ENCODE measurements at regions not wholly inside any gene's neighbourhood (a gene's known extent, or its start where the extent isn't known, plus 50 kb on each side); places are given as distances from the start of the nearest gene placed in this dataset.

- H3K4me2 ChIP-seq (ENCODE audit: insufficient read depth in 1 of 2, low read depth in 2 of 2, low read length in 2 of 2), result no peak overlapping the region
- no peaks in the 10 kb centered on the region for H3K79me2 ChIP-seq (ENCODE audit: control insufficient read depth in 1 of 2, insufficient read depth in 2 of 2, low read length in 2 of 2)
- TF ChIP-seq CHD7 (IDR thresholded peaks at IDR 0.05; ENCODE audit: insufficient replicate concordance, low read length), result no peak
These were observed 291.0 kb upstream of the TNRC6C start for GRCh38 chr17:77667478-77667877.

More at GRCh38 chr17:77667478-77667877, 291.0 kb upstream of the TNRC6C start:
- no peaks in the 10 kb centered on the region for H3K79me1 ChIP-seq (ENCODE audit: low read depth, low read length)
- no peak overlapping the region for H3K56ac ChIP-seq (replicated peaks; ENCODE audit: insufficient read length, low read depth, low read length)
- H4K20me1 ChIP-seq (replicated peaks in 1 of 2; ENCODE audit: control insufficient read depth in 1 of 2, insufficient read depth in 2 of 2, low read length in 2 of 2), result no peaks in the 10 kb centered on the region
- no peak overlapping the region for H2BK12ac ChIP-seq (ENCODE audit: low read depth, low read length)
- POLR2A ChIA-PET (ENCODE audit: partially characterized antibody), result no interaction called here
- 92% methylated on average over 1 of the region's 1 CpG; no CpG with 5 or more reads in 1 of the 2 experiments for WGBS, 2 experiments (ENCODE audit: extremely low coverage in 1 of 2, insufficient coverage in 1 of 2, insufficient read length in 1 of 2, insufficient replicate concordance in 2 of 2, low coverage in 1 of 2, low lambda C conversion rate in 2 of 2, missing lambda C conversion rate in 1 of 2)
- H4K5ac ChIP-seq (ENCODE audit: insufficient read length, low read depth, low read length), result no peak overlapping the region
- H3K23ac ChIP-seq (ENCODE audit: insufficient read length), result no peak overlapping the region
- no peak overlapping the region for H2BK20ac ChIP-seq (ENCODE audit: low read length)
- no peaks in the 10 kb centered on the region for H3K4me1 ChIP-seq (replicated peaks in 1 of 4; ENCODE audit: control insufficient read depth in 3 of 4, insufficient read depth in 4 of 4, low read length in 3 of 4)
- H3K36me3 ChIP-seq (ENCODE audit: control insufficient read depth in 2 of 4, insufficient read depth in 4 of 4, low read length in 3 of 4), result no peaks in the 10 kb centered on the region
- H3K27me3 ChIP-seq (replicated peaks in 1 of 4; ENCODE audit: control insufficient read depth in 3 of 4, extremely low read depth in 1 of 4, insufficient read depth in 3 of 4, low read length in 3 of 4), result no peaks in the 10 kb centered on the region
- no peak overlapping the region for H2AK5ac ChIP-seq (ENCODE audit: low read depth, low read length)
- no peak overlapping the region for H4K91ac ChIP-seq (replicated peaks; ENCODE audit: insufficient read length, low read length)
- no peak overlapping the region for H3K4ac ChIP-seq (replicated peaks; ENCODE audit: insufficient read length, low read depth, low read length)
- H3K23me2 ChIP-seq (ENCODE audit: low read depth, low read length), result no peaks in the 10 kb centered on the region
- FAIRE-seq (no peak), DNase-seq (ENCODE audit: low read depth in 1 of 2, low spot score in 2 of 2) (no peak)
- H2BK15ac ChIP-seq (ENCODE audit: low read length), result no peak overlapping the region
- no peak overlapping the region for H2BK5ac ChIP-seq (ENCODE audit: low read depth, low read length)
- H3K27ac ChIP-seq (ENCODE audit: low read depth, low read length), result no peak overlapping the region
- H3K9ac ChIP-seq (replicated peaks in 1 of 4; ENCODE audit: extremely low read depth in 1 of 4, low read depth in 3 of 4, low read length in 3 of 4), result no peak overlapping the region
- H2AFZ ChIP-seq (ENCODE audit: low read length), result no peak overlapping the region
- no peak overlapping the region for H3K4me3 ChIP-seq (ENCODE audit: extremely low read depth in 1 of 4, insufficient read depth in 2 of 4, low read depth in 3 of 4, low read length in 4 of 4)
- H3K18ac ChIP-seq (ENCODE audit: extremely low read depth, low read length), result no peak overlapping the region
- no peak overlapping the region for H4K8ac ChIP-seq (ENCODE audit: extremely low read depth, insufficient read depth, low read length)
- H2BK120ac ChIP-seq (replicated peaks; ENCODE audit: low read depth, low read length), result no peak overlapping the region
- H3K14ac ChIP-seq (ENCODE audit: insufficient read length), result no peak overlapping the region
- CTCF ChIA-PET (ENCODE audit: partially characterized antibody), result interaction anchor here (1.3 kb wide), 1 partner anchor 12 kb away, joined by 3 read pairs; no protein-coding TSS in a partner anchor
- H3K9me3 ChIP-seq (ENCODE audit: insufficient read depth in 2 of 2, low read depth in 1 of 2, low read length in 1 of 2), result peaks cover 7 to 9% of the 10 kb centered on the region in 2 experiments
